HG03432 (cell line): ENCODE measurements at regions not wholly inside any gene's neighbourhood (a gene's known extent, or its start where the extent isn't known, plus 50 kb on each side); places are given as distances from the start of the nearest gene placed in this dataset.
"Not testable (repeated sequence)": the region's sequence is repeated elsewhere in the genome, so short reads cannot be mapped to it uniquely, and the experiment has no call there.

Source experiments
- ATAC-seq: cut with Tn5 transposase; IDR thresholded peaks from one replicate; pipeline ENCODE4 v1.9.1; 2021; ENCODE audit warnings: mild to moderate bottlenecking, moderate library complexity; ENCODE audit not compliant: unreplicated experiment

DNA sequence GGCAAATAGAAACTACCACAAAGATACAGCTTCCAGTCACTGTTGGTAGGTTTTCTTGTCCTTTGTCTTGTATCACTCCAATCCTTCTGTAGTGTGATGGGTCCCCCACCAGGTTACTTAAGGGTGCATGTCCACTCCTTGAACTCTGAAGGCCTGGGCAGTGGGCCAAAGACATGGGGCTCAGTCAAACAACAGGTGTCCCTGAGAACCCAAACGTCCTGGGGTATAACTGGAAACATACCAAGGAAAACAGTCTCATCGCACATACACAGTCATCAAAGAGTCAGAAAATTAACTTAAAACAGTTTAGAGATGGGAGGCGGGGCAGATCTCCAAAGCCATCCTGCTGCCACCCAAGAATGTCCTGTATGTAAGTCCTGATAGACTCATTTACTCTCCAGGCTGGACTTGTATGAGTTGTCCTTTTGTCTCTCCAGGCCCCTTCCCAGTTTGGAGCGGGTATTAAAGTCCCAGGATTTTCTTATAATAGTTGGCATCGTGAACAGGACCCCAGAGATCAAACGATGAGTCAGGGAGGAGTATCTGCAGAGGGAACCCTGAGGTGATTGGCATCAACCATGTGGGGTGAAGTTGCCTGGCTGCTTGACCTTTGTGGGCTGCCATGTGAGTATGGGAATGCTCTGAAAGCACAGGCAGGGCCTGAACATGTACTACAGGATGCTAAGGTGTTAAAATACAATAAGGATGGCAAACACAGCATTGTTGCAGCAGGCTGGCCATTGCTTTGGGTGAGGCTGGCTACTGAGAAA is 613.2 kb upstream of the KLF12 start:
- ATAC-seq: no peak

DNA sequence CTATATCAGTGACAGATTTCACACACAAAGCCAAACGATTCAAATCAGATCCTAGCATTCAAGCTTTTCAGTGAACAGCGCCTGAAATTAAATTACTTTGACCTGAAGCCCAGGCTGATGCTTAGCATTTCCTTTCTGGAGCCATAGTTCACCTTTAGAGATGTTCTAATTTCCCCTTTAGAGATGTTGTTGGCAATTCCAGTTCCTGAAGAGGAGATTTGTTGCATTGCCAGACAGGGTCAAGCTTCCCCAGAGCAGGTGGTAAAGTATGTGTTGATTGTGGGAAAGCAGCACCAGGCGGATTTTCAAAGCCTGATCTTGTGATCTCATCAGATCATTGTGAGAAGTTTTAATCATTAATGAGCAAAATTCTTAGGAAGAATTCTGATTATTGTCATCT is 609.8 kb upstream of the KLF12 start:
- no peak for ATAC-seq

DNA sequence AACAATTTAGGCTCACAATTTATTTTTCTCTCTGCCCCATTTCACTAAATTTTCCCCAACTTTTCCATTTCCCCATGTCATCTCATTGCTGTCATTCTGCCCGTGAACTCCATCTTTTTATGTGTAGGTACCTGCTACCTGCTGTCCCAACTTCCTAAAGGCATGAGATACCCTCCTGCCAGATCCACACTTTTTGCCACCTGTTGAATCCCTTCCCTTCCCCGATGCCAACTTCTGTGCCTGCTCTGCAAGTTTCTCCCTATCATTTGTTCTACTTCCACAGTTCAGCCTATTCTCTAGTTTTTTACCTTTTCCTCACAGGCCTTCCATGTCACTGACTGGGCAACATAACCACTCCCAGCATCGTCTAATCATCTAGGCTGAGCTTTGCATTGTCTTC is 607.5 kb upstream of the KLF12 start:
- ATAC-seq: no peak

DNA sequence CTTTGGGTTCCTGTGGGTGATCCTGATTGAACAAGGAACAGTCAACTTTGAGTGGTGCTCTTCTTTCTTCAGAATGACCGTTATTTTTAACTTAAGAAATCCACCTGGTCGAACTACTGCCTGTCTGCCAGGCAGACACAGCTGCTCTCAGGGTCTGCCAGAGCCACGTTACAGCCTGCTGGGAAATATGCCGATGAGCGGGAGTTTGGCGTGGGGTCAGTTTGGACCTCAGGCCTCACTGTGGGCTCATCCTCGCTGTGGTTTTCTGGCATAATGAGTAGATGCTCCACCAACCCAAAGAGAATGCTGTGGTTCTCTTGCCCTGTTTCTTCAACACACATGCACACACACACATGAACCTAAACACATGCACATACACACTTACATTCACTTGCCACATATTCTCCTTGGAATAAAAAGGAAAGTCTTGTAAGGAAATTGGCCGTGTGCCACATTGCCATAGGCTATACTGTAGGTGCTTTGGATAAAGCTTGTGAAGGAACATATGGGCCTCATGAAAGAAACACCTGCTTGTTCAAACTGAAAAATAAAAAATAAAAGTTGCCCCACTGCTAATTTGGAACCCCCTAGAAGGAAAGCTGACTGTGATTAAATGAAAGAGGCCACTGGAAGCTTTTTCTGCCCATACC is 598.7 kb upstream of the KLF12 start:
- ATAC-seq: no peak

DNA sequence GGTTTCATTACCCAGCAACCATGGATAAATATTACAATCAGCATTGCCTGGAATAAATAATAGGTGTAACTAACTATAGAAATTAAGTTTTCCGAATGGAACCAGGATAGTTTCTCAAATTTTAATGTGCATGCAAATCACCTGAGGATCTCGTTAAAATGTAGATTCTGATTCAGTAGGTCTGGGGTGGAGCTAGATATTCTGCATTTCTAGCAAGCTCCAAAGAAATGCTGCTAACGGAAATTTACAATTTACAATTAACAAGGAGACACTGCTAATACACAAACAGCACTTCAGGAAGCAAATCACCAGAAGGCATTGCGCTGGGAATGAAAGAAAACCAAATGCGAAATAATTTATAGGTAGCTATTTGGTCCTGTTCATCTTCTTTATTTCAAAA is 597.5 kb upstream of the KLF12 start:
- ATAC-seq: no peak

DNA sequence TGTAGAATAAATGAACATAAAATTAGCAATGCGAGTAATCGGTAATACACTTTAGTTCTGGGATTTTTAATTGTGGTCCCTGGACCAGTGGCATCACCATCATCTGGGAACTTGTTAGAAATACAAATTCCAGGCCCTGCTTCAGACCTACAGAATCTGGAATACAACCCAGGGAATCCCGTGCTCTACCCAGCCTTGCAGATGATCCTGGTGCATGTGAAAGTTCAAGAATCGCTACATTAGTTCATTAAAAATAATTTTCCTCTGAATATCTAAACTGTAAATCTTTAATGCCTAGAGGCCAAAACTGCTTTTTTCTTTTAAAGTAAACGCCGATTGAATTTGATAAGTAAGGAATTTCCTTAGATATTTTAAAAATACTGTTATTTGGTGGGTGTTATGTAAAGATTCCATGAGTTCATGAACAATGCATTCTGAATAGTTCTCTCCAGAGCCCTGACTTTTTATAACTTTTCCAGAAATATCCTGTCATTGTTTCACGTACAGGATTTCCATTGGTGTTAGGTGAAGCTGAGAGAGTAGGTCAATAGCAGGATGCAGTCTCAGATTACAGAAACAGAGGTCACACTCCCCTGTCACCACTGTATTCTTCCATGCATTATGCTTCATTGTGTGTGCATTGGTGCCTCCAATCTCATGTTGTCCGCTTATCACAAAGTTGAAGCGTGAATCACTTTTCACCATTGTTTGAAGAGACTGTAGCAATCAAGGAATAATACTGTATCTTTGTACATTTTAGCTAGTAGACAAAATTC is 596.5 kb upstream of the KLF12 start:
- no peak for ATAC-seq

DNA sequence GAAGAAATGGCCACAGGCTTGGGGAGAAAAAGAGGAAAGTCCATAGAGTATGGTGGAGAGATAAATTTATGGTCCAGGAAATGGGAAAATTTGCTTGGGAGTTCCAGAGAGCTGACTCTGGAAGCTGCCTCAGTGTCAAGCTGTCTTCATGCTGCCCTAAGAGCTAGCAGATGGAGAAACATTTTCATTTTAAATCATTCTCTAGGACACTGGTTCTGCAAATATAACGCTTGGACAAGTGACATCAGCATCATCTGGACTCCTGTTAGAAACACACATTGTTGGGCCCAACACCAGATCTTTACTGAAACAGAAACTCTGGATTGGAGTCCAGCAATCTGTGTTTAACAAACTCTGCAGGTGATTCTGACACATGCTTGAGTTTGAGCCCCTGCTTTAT is 592.0 kb upstream of the KLF12 start:
- no peak for ATAC-seq

DNA sequence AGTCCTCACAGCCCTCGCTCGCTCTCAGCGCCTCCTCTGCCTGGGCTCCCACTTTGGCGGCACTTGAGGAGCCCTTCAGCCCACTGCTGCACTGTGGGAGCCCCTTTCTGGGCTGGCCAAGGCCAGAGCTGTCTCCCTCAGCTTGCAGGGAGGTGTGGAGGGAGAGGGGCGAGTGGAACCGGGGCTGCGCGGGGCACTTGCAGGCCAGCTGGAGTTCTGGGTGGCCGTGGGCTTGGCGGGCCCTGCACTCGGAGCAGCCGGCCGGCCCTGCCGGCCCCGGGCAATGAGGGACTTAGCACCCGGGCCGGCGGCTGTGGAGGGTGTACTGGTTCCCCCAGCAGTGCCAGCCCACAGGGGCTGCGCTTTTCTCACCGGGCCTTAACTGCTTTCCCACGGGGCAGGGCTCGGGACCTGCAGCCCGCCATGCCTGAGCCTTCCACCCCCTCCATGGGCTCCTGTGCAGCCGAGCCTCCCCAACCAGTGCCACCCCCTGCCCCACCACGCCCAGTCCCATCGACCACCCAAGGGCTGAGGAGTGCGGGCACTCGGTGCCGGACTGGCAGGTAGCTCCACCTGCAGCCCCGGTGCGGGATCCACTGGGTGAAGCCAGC is 584.1 kb upstream of the KLF12 start:
- ATAC-seq: not testable (repeated sequence)

DNA sequence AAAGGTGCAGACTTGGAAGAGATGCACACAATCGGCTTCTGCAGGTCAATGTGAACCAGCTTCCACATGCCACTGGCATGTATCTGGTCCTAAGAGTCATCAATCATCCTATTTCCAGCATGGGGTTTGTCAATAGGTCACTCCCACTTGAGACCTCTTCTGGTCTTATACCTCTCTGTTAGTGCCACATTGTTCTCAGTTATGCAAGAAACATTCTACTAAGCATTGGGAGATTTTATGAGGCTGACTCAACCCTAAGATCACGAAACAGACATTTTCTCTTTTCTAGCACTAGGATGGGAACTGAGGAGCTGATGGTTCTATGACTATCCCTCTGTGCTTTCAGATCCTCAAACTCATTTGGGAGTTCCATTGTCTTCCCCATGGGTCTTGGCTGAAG is 581.5 kb upstream of the KLF12 start:
- no peak for ATAC-seq

DNA sequence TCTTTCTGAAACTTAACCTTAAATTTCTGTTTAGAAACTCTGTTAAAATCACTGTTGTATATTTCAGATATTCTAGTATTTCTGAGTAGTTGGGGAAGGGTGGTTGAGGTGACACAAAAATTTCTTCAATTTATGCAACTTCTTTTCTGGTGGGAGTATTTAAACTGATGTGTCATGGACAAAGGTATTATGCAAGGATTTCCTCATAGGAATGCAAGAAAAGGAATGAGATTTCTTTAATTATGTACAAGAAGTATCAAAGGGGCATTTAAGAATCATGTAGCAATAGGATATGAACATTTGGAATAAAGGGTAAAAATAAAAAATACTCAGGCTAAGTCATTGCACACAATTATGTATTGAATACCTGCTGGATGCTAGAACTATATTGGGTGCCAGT is 575.8 kb upstream of the KLF12 start:
- no peak for ATAC-seq

DNA sequence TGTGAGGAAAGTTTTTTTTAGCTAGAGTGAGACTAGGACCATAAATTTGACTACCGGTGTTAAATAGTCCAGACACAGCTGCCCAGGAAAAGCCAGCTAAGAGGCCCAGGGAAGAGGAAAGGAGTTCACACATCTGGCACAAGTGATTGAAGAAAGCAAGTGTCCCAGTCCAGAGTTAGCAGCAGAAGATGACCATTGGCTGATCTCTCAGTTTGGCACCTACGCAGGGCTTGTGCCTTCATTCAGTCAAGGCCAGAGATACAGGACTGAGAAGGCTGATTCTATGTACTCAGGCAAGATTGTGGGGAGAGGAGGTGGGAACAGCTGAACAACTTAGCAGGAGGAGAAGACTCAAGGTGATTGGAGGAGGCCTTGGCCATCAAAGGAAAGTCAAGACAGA is 575.0 kb upstream of the KLF12 start:
- ATAC-seq: no peak

DNA sequence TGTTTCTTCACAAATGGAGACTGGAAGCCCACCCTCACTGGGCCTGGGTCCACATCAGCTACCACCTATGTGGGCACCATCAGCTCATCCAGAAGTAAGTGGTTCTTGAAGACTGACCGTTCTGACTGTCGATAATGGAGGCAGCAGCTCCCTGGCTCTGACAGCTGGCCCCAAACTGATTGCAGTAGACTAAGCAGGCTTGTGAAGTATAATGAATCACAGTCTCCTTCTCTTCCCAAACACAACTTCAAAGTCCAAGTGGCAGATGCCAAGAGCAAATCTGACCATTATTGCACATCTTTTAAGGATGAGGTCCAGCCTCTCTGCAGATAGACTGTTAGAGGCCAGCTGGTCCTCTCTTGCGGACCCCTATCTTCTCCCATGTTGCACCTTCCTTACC is 574.4 kb upstream of the KLF12 start:
- no peak for ATAC-seq

DNA sequence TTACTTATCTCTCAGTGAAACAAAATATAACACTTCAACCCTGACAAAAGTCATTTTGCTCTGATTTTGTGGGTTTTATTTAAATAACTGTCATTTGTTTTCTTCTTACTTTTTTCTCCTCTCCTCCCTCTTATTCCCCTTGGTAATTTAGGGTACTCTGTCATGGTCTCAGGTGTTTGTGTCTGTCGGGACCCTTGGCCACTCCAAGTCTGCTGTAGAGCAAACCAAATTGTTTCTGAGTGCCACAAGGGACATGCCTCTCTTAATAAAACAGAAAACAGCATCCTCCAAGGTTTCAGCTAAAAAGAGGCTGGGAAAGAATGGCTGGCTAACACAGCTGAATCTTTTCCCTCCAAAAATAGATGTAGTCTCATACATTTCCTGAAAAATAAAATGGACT is 573.1 kb upstream of the KLF12 start:
- no peak for ATAC-seq

DNA sequence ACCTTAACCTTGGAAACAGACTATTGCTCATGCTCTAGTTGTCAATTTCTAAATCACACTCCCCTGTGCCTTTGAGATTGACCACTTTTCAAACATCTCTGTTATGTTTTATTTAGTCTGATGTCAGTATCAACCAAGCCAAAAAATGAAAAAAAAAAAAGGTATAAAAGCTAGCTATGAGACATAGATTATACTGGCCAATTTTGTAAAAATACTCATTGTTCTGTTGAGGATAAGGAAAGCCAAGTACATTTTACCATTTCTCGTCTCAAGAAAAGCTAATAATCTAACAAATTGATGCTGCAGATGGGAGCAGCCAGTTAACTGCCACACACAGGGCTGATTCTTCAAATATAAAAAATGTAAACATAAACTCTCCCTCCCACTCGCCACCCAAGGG is 572.6 kb upstream of the KLF12 start:
- no peak for ATAC-seq

DNA sequence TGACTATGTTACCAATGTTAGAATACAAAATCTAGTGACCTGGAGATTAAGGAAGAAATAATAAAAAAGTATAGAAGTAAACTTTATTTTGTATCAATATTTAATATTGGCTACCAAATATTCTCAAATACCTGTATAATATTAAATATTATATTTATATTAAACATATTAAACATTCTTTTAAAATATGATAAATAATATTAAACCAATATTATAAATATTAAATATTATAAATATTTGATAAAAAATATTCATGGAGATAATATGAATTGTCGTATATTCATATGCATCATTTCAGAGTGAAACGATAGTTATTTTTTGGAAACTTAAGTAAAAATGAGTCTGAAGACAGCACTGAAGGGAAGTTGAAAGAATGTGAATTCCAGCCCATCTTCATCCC is 571.2 kb upstream of the KLF12 start:
- ATAC-seq: no peak

DNA sequence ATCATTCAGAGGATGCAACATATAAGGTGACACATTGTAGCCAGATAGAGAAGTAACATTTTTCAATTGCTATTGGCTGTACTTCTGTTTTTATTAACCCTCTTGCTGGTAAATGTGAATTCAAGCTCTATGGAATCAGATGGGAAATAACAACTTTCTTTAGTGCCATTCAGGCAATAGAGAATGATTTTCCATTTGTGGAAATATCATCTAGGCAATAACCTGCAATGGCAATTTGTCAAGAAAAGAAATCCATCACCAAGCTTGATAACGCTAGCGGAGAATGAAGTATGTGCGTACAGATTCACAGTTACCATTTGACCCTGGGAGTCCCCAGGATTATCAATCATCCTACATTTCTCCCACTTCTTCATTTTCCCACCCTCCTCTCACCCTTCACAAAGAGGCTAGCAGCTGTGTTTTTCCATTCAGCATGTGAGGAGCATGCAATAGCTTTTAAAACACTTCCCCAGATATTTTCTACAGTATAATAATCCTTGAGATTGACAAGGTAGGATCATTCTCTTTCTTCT is 569.7 kb upstream of the KLF12 start:
- no peak for ATAC-seq

DNA sequence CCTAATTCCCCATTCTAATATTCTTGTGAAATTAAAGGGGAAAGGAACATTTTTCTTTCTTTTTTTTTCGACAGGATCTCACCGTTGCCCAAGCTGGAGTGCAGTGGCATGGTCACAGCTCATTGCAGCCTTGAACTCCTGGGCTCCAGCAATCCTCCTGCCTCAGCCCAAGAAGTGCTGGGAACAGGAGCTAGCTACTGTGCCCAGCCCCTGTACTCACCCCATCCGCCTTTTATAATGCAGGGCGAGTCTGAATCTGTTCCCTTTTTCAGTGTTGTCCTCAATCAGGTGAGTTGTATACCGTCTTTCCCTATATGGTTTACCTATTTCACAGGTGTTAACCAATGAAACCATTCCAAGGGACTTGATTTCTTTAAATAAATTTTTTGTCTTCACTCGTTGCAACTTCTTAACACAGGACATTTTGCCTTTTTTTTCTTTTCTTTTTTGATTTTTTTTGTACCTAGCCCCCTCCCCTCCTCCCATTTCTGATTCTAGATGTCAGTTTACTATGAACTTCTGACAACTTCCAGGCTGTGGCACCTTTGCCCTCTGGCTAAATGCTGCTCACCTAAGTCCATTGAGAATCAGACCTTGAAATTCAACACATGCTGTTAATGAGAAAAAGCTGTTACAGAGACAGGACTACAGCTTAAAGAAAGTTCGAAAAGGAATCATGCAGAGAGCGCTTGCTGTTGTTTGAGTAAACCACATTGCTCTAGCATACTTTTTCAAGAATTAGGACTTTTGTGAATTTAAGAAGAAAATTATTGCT is 562.1 kb upstream of the KLF12 start:
- ATAC-seq: no peak

DNA sequence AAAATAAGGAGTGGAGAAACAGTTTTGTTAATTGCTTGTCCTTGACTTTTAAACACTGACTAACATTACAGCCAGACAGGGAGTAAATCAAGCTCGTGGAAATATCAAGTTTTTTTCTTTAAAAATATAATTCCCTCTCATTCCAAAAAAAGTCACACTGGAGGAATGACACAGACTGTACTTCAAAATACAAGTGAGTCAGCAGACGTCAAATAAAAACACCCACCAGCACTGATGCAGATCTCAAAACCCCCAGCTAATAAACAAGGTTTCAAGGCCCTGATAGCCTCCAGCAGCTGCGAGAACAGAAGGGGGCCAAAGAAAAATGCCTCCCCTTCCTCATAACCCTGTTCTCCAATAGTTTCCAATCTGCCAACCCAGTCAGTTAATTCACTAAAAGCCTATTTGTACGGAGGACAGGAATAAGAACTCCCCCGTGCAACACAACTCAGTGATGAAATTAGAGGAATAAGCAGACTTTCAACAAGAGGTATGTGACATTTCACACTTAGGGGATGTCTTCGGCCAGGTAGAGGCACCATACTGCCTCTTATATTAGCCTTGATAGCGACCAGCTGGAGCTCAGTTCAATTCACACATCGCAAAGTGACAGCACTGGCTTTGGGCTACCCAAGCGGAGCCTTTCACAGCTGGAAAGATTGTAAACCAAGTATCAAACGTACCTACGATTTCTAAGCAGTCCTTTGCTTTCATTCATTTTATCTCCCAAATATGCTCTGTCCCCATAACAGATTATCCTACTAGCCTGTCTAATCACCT is 561.0 kb upstream of the KLF12 start:
- ATAC-seq: no peak

DNA sequence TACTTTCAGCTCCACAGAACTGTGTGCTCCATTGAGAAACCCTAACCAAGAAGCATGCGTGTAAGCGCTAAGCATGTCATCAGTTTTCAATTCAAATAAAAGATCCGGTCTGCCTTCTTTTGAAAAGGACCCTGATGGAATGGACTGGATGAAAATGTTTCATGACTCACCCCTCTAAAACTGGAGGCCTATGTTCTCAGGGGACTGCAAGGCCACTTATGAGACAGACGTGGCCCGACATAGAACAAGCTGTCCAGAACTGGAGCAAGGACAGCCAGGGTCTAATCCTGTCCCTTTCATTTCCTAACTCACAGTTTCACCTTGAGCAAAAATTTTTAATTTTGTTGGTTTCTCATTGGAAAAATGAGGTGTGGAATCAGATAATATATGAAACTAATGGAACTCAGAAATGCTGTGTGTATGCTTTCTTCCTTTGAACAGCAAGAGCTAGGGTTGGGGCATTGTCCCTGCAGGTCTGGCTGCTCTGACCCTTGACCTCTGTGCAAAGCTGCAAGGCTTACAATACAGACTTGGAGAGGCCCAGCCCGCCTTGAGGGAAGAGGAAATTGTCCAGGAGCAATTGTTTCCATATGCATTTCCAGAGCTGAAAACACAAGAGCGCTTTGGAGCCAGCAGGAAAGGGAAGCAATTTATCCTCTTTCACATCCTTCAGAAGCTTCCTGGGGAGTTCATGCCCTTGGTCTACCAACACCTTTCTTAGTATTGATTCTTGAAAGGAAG is 553.4 kb upstream of the KLF12 start:
- no peak for ATAC-seq
